ENCODE measurements at regions not wholly inside any gene's neighbourhood (a gene's known extent, or its start where the extent isn't known, plus 50 kb on each side); places are given as distances from the start of the nearest gene placed in this dataset.

DNA sequence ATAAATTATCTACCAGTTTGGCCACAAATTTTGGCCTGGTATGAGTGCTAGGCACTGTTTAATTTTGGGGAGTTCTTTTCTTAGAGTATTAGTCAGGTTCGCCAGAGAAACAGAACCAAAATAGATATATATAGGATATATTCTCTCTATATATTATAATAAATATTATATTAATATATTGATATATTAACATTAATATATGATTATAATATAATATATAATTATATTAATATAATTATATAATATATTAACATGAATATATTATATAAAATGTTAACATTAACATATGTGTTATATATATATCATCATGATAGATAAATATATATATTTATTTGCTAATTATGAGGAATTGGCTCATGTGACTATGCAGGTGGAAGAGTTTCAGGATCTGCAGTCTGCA lies 137.8 kb upstream of the CHRNA7 start:
- H3K4me3 ChIP-seq (replicated peaks; ENCODE audit: low read depth, low read length) = no peak overlapping the region
- no peak for DNase-seq (ENCODE audit: low read depth)
- TF ChIP-seq, protein P1, sequence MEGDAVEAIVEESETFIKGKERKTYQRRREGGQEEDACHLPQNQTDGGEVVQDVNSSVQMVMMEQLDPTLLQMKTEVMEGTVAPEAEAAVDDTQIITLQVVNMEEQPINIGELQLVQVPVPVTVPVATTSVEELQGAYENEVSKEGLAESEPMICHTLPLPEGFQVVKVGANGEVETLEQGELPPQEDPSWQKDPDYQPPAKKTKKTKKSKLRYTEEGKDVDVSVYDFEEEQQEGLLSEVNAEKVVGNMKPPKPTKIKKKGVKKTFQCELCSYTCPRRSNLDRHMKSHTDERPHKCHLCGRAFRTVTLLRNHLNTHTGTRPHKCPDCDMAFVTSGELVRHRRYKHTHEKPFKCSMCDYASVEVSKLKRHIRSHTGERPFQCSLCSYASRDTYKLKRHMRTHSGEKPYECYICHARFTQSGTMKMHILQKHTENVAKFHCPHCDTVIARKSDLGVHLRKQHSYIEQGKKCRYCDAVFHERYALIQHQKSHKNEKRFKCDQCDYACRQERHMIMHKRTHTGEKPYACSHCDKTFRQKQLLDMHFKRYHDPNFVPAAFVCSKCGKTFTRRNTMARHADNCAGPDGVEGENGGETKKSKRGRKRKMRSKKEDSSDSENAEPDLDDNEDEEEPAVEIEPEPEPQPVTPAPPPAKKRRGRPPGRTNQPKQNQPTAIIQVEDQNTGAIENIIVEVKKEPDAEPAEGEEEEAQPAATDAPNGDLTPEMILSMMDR (IDR thresholded peaks at IDR 0.05; ENCODE audit: low read length, missing control alignments) = no peak

DNA sequence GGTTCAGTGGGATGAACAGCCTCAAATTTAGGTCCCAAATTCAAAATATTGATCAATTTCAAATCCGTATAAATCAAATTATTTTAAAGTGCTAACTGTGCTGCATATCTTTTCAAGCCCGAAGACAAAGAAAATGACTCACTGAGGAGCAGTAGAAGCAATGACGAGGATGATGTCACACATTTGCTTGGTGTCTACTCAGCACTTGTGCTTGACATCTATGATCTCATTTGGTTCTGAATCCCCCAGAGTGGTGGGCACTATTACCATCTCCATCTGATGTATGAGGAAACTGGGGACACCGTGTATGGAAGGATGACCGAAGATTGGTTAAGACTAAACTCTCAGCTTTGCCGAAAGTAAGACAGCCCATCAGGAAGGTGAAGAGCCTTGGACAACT lies 136.5 kb upstream of the CHRNA7 start:
- no peak for DNase-seq (ENCODE audit: low read depth)
- no peak overlapping the region for H3K4me3 ChIP-seq (replicated peaks; ENCODE audit: low read depth, low read length)
- TF ChIP-seq, protein P1 (IDR thresholded peaks at IDR 0.05; ENCODE audit: low read length, missing control alignments) = no peak

DNA sequence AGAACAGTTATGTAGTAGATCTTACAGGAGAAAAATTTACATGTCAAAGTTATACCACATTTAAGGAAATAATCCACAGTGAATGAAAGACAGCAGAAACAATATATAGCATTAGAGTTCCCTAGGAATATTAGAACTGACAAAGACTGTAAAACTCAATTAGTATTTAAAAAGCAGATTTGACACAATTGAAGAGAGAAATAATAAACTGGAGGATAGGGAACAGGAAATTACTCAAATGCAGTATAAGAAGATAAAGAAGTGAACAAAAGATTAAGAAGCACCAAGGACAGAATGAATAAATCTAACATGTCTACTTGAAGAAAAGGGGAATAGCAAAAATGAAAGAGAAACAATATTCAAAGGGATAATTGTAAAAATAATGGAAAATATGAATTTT lies 132.6 kb upstream of the CHRNA7 start:
- no peak overlapping the region for H3K4me3 ChIP-seq (replicated peaks; ENCODE audit: low read depth, low read length)
- TF ChIP-seq, protein P1 (IDR thresholded peaks at IDR 0.05; ENCODE audit: low read length, missing control alignments) = no peak
- no peak for DNase-seq (ENCODE audit: low read depth)

GRCh38 chr15:31901501-31901900 lies 128.8 kb upstream of the CHRNA7 start:
- TF ChIP-seq, protein P1 (IDR thresholded peaks at IDR 0.05; ENCODE audit: low read length, missing control alignments) = no peak
- no peak overlapping the region for H3K4me3 ChIP-seq (replicated peaks; ENCODE audit: low read depth, low read length)

GRCh38 chr15:31905054-31905453 lies 125.3 kb upstream of the CHRNA7 start:
- no peak overlapping the region for H3K4me3 ChIP-seq (replicated peaks; ENCODE audit: low read depth, low read length)
- no peak for DNase-seq (ENCODE audit: low read depth)
- TF ChIP-seq, protein P1 (IDR thresholded peaks at IDR 0.05; ENCODE audit: low read length, missing control alignments) = no peak

More at GRCh38 chr15:31901501-31901900, 128.8 kb upstream of the CHRNA7 start:
- no peak for DNase-seq (ENCODE audit: low read depth)

- no peak for DNase-seq (ENCODE audit: low read depth)
- H3K4me3 ChIP-seq (replicated peaks; ENCODE audit: low read depth, low read length) = no peak overlapping the region
- TF ChIP-seq, protein P1 (IDR thresholded peaks at IDR 0.05; ENCODE audit: low read length, missing control alignments) = no peak
Measured at GRCh38 chr15:31925541-31925940, 104.8 kb upstream of the CHRNA7 start.

GRCh38 chr15:31930967-31931366 lies 99.3 kb upstream of the CHRNA7 start:
- no peak for DNase-seq (ENCODE audit: low read depth)

More at GRCh38 chr15:31930967-31931366, 99.3 kb upstream of the CHRNA7 start:
- no peak overlapping the region for H3K4me3 ChIP-seq (replicated peaks; ENCODE audit: low read depth, low read length)
- TF ChIP-seq, protein P1 (IDR thresholded peaks at IDR 0.05; ENCODE audit: low read length, missing control alignments) = no peak
